Hypothalamus (tissue), 51 donors: ENCODE measurements at regions not wholly inside any gene's neighbourhood (a gene's known extent, or its start where the extent isn't known, plus 50 kb on each side); places are given as distances from the start of the nearest gene placed in this dataset.

ENCODE experiments used
- DNase-seq, 51 donors: peaks; one replicate each; lab custom pipeline; 2025; lab: John Stamatoyannopoulos, UW

- DNase-seq: no peak
Observed at GRCh38 chr10:105502058-105502457, 861.0 kb downstream of the SORCS3 start.

DNA sequence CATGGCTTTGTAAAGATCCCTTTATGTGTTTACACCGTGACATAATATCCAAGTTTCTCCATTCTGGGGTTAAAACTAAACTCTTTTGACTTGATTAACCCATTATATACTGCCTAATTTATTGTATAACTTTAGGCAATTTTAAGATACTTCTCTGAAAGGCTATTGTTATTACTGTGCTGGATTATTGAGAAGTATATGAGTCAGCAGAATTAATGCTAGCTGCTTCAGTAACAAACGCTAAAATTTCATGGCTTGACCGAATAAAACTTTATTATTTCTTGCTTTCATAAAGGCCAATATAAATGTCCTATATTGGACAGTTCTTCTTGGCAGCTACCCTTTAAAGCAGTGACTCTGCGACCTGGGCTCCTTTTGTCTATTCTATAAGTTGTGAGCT, 853.9 kb downstream of the SORCS3 start:
- no peak for DNase-seq

DNA sequence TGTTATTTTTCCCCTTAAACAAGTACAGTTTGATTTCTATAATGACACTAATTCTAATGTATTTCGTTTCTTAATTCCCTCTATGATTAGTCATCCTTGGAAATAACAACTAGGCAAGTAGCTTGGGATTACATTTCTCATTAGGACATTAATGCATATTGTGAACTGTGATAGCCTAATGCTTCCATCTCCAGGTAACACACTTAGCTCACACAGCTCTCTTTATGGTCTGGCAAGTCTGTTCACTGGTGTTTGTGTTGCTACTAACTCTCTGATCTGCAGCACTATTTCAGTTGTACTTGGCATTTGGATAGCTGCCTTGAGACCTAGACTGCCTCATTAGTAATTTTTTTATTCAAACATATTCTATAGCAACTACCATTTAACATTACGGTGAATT, 853.2 kb downstream of the SORCS3 start:
- DNase-seq: no peak

DNA sequence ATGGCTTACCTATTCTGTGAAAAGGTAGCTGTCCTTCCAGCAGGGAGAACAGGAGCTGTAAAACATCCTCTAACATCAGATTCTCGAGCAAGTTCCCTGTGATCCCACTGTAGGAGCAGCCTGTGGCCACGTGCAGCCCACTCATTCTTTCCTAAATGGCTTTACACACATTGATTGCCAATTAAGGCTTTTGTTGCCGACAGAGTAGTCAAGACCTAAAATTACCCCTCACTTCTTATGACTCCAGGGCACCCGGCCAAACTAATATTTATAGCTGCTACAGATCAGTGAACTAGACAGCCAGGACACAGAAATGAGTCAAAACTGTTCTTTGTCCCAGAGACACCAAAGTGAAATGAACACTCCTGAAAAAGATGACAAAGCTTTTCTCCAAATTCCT, 832.1 kb downstream of the SORCS3 start:
- DNase-seq: no peak

GRCh38 chr10:105468759-105469158, 827.7 kb downstream of the SORCS3 start:
- no peak for DNase-seq

GRCh38 chr10:105466521-105466920, 825.4 kb downstream of the SORCS3 start:
- no peak for DNase-seq

GRCh38 chr10:105434970-105435369, 793.9 kb downstream of the SORCS3 start:
- DNase-seq: no peak

- no peak for DNase-seq
Observed at GRCh38 chr10:105413997-105414396, 772.9 kb downstream of the SORCS3 start.

DNA sequence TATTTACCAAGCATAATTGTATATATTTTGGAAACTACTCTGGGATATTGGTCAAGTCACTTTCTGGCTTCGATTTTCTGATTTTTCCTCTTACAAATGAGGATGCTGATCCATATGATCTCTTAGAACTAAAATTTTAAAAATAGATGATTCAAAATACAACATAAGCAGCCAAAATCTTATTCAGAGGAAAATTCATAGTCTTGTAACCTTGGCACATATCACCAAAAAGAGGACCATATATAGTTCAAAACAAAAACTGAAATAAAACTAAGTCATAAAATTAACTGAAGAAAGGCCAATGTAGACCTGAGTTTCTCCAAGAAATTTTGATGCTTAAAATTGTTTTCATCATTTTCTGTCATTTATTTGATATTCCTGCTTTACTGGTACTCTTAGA, 768.3 kb downstream of the SORCS3 start:
- no peak for DNase-seq

DNA sequence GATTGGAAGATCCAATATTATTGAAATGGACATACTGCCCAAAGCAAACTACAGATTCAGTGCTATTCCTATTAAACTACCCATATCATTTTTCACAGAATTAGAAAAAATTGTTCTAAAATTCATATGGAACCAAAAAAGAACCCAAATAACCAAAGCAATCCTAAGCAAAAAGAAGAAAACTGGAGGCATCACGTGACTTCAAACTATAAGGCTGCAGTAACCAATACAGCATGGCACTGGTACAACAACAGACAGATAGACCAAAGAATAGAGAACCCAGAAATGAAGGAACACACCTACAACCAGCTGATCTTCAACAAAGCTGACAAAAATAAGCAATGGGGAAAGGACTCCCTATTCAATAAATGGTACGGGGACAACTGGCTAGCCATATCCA, 765.4 kb downstream of the SORCS3 start:
- no peak for DNase-seq

- DNase-seq: no peak
Observed at GRCh38 chr10:105398202-105398601, 757.1 kb downstream of the SORCS3 start.

- DNase-seq: no peak
Observed at GRCh38 chr10:105391670-105392351, 750.7 kb downstream of the SORCS3 start.

GRCh38 chr10:105387971-105388370, 746.9 kb downstream of the SORCS3 start:
- DNase-seq: no peak

GRCh38 chr10:105383978-105384377, 742.9 kb downstream of the SORCS3 start:
- no peak for DNase-seq

GRCh38 chr10:105370692-105371091, 729.6 kb downstream of the SORCS3 start:
- DNase-seq: no peak

DNA sequence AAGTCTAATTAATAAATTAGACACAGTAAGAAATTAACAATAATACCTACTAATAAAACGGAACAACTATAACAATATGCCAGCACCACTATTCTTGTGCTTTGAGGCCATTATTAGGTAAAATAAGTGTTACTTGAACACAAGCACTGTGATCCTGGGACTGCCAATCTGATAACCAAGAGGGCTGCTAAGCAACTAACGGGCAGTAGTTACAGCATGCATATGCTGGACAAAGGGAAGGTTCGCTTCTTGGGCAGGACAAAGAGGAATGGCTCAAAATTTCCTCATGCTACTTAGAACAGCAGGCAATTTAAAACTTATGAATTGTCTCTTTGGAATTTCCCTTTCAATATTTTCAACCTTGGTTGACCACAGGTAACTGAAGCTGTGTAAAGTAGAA, 718.6 kb downstream of the SORCS3 start:
- no peak for DNase-seq

DNA sequence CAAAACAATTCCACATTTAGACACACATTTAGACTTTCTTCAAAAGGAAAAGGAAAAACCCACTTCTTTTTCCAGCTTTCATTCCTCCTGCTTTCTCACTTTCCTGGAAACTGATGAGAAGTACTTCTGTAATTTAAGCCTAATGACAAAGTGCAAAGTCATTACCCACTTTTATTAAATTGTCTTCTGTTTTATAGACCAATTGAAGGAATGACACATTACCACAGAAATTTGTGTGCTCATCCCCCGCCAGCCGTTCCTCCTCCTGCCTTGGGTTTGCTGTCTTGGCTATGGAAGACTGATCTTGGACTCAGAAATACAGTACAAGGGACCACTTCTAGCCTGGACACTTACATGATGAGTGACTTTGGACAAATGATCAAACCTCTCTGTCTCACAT, 717.8 kb downstream of the SORCS3 start:
- DNase-seq: no peak

DNA sequence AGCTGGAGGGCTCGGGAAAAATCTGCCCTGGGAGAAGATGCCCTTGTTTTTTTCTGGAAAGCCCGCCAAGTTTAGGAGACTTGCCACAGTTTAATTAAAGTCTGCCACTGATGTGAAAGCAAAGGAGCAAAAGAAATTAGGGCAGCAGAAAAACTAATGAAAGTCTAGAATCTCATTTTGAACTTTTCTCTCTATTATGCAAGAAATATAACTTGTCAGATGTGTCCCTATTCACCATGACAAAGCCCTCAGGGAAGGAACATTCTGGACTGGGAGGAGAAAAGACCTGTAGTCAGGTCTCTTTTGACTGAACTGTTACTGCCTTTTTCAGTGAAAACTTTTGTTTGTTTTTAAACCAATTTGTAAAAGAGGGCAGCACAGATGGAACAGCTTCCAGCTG, 715.5 kb downstream of the SORCS3 start:
- peak in 8 of 51 donors; percentile 8 to 25 (median 13) for DNase-seq

DNA sequence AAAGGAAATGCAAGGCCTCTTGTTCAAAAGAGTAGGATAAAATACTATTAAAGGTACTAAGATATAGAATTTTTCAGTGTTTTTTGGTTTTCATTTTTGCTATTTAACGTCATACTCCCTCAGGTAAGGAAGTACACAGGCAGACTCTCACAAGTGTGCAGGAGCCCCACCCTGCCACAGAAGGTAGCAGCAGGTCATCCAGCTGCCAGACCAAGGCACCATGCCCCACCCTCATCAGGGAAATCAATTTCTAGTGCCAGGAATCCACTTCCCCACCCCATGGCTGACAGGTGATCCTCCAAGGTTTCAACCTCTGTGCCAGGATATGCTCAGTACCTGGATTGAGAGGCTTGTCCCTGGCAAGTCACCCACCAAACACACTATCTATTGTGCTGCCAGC, 712.9 kb downstream of the SORCS3 start:
- no peak for DNase-seq

GRCh38 chr10:105352827-105353226, 711.7 kb downstream of the SORCS3 start:
- DNase-seq: no peak

GRCh38 chr10:105352281-105352680, 711.2 kb downstream of the SORCS3 start:
- DNase-seq: no peak

- no peak for DNase-seq
Observed at GRCh38 chr10:105351187-105351586, 710.1 kb downstream of the SORCS3 start.

- no peak for DNase-seq
Observed at GRCh38 chr10:105347487-105347886, 706.4 kb downstream of the SORCS3 start.
